A549 (cell line): ENCODE measurements at regions not wholly inside any gene's neighbourhood (a gene's known extent, or its start where the extent isn't known, plus 50 kb on each side); places are given as distances from the start of the nearest gene placed in this dataset.

Experiments
- CHD2 ChIP-seq: fragments of 150-350 bp; IDR thresholded peaks from 2 replicates; pipeline ENCODE4 v1.6.1; 2014; ENCODE audit warnings: low read length; ENCODE audit not compliant: partially characterized antibody
- EP300 ChIP-seq, 2 experiments: fragments of >200 bp; sonication (Bioruptor Twin); formaldehyde crosslinking; IDR thresholded peaks; 2 replicates in 1 of 2; 3 replicates in 1 of 2; pipeline ENCODE4 v1.6.1; 2016 to 2017
- ESRRA ChIP-seq: fragments of 150-350 bp; IDR thresholded peaks from 2 replicates; pipeline ENCODE4 v1.6.1; 2014; ENCODE audit warnings: mild to moderate bottlenecking, low read length, borderline replicate concordance
- MAFK ChIP-seq: fragments of 450-650 bp; IDR thresholded peaks from 2 replicates; pipeline ENCODE4 v1.6.1; 2014; ENCODE audit not compliant: partially characterized antibody
- POLR2A ChIP-seq: IDR thresholded peaks from 2 replicates; pipeline ENCODE4 v1.6.1; 2012; ENCODE audit warnings: mild to moderate bottlenecking, low read length
- RCOR1 ChIP-seq: fragments of 150-350 bp; IDR thresholded peaks from 2 replicates; pipeline ENCODE4 v1.6.1; 2014; ENCODE audit warnings: antibody characterized with exemption, low read length, low read depth
- SMC3 ChIP-seq: fragments of >200 bp; sonication (Bioruptor Twin); formaldehyde crosslinking; IDR thresholded peaks from 3 replicates; pipeline ENCODE4 v1.6.1; 2018; ENCODE audit warnings: inconsistent platforms
- TF ChIP-seq, protein P1 (sequence below): IDR thresholded peaks from 2 replicates; pipeline ENCODE4 v1.6.1; 2012
- TF ChIP-seq, protein P2 (sequence below): fragments of >200 bp; sonication (Bioruptor Twin); formaldehyde crosslinking; IDR thresholded peaks from 3 replicates; pipeline ENCODE4 v1.5.1; 2016
- TF ChIP-seq, protein P3 (sequence below): IDR thresholded peaks from 2 replicates; pipeline ENCODE4 v1.6.1; 2012

DNA sequence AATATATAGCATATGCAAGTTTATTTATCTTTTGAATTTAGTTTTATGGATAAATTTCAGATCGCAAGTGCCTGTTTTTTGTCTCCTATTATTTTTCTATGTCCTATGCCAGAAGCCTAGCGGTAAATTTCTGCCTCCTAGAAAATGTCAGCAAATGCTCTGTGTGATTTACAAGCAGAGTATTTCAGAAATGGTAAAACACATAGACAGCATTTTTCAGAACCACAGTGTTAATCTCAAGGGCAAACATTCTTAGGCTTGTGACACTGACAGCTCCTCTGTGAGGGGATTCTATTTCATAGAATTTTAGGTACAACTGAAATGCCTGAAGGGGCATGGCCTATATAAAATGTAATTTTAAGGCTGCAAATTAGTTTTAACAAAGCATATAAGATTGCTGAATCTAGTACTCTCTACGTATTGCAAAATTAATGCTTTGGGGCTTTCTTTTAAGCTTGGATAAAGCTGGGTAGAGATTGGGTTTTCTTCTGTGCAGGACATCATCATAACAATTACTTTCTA is 89.9 kb upstream of the PTCHD4 start:
- TF ChIP-seq MAFK = no peak
- no peak for TF ChIP-seq RCOR1
- TF ChIP-seq EP300 (IDR thresholded peaks at IDR 0.05) = no peak
- no peak for TF ChIP-seq POLR2A
- TF ChIP-seq, protein P1, sequence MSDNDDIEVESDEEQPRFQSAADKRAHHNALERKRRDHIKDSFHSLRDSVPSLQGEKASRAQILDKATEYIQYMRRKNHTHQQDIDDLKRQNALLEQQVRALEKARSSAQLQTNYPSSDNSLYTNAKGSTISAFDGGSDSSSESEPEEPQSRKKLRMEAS = no peak
- TF ChIP-seq, protein P2, sequence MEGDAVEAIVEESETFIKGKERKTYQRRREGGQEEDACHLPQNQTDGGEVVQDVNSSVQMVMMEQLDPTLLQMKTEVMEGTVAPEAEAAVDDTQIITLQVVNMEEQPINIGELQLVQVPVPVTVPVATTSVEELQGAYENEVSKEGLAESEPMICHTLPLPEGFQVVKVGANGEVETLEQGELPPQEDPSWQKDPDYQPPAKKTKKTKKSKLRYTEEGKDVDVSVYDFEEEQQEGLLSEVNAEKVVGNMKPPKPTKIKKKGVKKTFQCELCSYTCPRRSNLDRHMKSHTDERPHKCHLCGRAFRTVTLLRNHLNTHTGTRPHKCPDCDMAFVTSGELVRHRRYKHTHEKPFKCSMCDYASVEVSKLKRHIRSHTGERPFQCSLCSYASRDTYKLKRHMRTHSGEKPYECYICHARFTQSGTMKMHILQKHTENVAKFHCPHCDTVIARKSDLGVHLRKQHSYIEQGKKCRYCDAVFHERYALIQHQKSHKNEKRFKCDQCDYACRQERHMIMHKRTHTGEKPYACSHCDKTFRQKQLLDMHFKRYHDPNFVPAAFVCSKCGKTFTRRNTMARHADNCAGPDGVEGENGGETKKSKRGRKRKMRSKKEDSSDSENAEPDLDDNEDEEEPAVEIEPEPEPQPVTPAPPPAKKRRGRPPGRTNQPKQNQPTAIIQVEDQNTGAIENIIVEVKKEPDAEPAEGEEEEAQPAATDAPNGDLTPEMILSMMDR = no peak
- TF ChIP-seq, protein P3, sequence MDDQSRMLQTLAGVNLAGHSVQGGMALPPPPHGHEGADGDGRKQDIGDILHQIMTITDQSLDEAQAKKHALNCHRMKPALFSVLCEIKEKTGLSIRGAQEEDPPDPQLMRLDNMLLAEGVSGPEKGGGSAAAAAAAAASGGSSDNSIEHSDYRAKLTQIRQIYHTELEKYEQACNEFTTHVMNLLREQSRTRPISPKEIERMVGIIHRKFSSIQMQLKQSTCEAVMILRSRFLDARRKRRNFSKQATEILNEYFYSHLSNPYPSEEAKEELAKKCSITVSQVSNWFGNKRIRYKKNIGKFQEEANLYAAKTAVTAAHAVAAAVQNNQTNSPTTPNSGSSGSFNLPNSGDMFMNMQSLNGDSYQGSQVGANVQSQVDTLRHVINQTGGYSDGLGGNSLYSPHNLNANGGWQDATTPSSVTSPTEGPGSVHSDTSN = no peak
- no peak for TF ChIP-seq ESRRA
- no peak for TF ChIP-seq SMC3
- no peak for TF ChIP-seq CHD2
